Epidermal melanocyte (primary cell): ENCODE measurements at regions not wholly inside any gene's neighbourhood (a gene's known extent, or its start where the extent isn't known, plus 50 kb on each side); places are given as distances from the start of the nearest gene placed in this dataset.
"Not testable (repeated sequence)": the region's sequence is repeated elsewhere in the genome, so short reads cannot be mapped to it uniquely, and the experiment has no call there.

Experiments
- DNase-seq: peaks from one replicate; pipeline ENCODE4 v3.0.0; 2011; ENCODE audit warnings: low spot score; ENCODE audit not compliant: insufficient read length

DNA sequence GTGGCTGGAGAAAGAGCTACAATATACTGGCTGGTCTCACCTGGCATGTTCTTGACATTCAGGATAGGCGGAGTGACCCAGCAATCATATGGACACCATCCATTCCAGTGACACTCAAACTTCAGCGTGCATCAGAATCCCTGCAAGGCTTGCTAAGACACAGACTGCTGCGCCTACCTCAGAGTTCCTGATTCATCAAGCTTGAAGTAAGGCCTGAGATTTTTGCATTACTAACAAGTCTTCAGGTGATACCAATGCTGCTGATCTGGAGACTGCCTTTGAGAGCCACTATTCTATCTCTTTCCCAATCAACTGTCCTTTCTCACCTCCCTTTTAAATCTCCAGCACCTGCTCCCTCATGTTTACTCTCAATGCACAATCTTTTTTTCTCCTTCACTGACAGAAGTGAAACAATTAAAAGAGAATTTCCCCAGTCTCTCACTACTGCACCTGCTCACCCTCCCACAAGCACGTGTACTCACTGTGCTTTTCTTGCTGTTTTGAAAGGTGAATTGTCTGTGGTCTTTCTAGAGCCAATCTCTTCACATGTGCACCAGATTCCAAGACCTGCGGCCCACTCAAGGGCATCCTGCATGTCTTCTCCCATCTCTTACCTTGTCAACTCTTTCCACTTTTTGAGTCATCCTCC, 519.2 kb downstream of the TTLL7 start:
- DNase-seq: not testable (repeated sequence)

DNA sequence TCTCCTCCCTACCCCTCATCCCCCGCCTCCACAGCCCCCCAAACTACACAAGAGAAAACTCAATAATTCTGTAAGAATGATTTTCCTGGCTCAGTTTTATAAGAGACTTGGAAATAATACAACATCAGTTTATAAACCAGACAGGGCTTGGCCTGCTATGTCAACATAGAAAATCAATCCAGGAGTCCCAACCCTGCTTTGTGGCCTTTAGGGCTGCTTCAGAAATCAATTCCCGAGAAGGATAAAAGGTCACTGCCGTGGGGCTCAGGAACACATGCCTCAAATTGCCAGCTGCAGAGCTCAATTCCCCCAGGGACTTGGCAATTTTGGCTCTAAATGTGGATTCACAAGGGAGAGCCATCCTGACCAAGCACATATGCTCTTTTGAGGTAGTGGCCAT, 520.8 kb downstream of the TTLL7 start:
- DNase-seq: not testable (repeated sequence)

DNA sequence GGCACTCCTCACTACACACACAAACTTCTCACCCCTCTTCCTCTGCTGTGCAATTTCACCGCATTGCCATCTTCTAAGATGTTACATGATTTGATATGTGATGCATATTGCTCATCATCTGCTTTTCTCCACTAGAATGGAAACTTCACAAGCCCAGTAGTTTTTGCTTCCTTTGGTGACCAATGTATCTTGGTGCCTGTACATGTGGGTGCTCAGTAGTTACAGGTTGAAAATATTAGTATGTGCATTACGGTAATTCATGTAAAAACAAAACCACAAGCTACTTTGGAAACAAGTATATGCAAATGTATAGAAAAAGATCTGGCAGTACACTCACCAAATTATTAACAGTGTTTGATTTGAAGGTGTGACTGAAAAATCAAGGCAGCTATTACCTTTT, 522.4 kb downstream of the TTLL7 start:
- DNase-seq: not testable (repeated sequence)

DNA sequence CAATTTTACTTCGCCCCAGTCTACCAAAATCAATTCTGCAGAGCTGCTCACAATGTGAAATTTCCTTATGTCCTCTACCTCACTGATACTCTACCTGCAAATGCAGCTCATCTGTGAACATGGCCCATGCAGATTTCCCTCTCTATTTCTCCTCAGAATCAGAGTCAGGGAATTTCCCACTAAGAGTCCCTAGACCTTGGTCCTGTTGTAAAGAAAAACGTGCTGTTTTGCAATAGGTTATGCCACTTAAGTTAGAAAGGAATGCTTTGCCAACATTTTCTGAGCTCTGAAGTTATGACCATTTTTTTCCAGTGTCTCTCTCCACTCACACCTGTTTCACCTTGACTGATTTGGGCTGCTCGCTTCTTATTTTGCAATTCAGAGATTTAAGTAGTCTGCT, 524.0 kb downstream of the TTLL7 start:
- DNase-seq: not testable (repeated sequence)

DNA sequence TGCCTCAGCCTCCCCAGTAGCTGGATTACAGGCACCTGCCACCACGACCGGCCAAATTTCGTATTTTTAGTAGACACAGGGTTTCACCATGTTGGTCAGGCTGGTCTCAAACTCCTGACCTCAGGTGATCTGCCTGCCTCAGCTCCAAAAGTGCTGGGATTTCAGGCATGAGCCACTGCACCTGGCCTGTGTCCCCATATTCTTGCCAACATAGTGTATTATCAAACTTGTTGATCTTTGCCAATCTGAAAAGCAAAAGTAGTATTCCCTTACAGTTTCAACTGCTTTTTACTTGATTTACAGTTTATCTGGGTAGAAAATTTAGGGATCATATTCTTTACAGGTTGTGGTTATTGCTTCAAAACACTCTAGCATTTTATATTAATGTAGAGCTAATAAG, 524.9 kb downstream of the TTLL7 start:
- not testable (repeated sequence) for DNase-seq

DNA sequence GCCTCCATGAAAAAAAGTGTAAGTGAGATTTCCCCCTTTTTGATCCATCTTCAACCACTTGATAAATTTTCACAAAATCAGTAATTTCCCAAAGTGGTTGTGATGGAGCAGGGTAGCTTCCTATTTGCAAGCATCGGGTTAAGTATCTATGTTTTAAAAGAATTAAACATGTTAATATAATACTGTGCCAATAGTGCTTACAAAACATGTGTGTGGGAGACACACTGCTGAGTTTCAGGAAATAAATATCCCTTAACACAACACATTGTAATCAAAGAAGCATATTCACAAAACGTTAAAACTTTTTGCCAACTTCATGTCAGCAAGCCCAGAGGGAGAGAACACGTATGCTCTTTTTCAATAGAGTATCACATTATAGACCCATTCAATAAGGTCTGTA, 526.9 kb downstream of the TTLL7 start:
- DNase-seq: not testable (repeated sequence)

DNA sequence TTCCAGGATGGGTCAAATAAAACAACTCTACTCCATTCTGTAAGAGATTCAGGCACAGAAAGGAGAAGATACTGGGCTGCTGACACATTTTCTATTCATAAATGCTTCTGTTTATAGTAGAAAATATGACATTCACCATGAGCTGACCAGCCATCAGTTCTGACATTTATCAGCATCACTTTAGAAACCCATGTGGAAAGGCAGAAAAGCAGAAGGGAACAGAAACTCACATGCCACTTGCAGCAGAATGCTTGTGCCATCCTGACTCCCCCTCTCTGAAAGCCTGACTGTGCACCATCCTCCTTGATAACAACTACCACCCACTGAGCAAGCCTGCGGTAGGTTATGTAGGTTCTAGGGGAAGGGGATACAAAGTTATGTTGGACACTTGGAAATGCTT, 527.7 kb downstream of the TTLL7 start:
- not testable (repeated sequence) for DNase-seq

DNA sequence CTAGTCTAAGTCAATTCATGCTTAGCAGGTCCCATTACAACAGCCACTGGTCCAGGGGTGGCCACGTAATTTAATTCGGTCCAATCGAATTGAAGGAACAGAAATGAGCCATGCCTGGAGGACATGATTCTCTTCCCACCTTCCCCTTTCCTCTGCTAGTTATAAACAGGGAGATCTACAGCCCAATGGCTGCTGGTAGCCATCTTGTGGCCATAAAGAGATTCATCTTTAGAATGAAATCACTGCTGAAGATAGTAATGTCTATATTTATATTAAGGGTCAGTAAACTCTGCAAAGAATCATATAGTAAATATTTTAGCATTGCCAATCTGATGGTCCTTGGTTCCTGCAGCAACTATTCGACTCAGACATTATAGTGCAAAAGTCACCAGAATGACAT, 530.6 kb downstream of the TTLL7 start:
- not testable (repeated sequence) for DNase-seq

DNA sequence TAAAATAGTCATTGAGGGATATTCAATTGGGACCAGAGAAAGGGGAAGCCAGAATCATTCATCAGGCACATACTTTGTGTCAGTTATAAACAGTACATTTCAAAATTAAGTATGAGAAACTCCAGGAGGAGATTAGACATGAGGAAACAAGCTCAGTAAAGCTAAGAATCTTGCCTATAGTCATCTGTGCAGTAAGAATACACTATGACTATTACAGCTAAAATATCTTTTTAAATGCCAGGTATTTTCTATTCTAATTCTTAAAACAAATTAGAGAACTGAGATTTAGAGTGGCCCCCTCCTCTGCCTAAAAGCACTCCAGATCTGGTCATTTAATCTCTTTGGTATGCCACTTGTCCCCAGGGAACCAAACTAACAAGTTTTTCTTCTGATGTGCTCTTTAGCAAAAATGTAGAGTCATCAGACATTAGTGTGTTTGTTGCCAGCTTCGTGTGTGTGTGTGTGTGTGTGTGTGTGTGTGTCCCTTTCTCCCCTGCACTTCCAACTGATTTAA, 541.1 kb downstream of the TTLL7 start:
- DNase-seq: not testable (repeated sequence)

DNA sequence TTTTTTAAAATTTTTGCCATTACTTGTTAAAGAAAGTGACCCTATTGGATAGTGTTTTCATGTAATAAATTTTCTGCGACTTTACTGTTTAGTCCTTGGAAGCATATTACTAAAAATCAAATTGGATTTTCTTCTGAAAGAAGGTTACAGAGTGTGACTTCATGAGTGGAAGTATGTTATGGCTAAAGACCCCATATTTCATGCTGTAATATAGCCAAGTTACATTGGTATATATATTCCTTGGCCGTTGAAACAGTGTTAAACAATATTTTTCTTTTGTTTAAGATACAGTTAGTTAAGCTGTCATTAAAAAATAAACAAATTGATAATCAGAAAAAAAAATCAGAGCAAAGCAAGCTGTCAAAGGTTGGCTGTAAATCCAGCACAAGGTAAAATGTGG, 541.7 kb downstream of the TTLL7 start:
- not testable (repeated sequence) for DNase-seq

DNA sequence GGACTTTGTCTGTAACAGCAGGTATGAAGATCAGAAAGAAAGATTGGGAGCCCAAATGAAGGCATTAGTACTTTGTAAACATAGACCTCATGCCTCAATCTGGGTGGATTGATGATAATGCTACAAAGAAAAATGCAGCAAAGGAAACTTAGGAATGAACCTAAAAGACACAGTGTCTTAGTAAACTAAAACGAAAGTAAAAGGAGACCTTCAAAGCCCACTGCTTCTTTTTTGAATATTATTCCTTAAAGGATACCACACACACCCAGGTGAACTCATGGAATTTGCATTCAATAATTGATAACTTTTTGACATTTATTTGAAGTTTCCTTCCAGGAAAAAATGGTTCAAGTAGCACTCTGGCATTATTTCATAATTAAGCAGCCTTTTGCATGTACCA, 543.2 kb downstream of the TTLL7 start:
- DNase-seq: not testable (repeated sequence)

DNA sequence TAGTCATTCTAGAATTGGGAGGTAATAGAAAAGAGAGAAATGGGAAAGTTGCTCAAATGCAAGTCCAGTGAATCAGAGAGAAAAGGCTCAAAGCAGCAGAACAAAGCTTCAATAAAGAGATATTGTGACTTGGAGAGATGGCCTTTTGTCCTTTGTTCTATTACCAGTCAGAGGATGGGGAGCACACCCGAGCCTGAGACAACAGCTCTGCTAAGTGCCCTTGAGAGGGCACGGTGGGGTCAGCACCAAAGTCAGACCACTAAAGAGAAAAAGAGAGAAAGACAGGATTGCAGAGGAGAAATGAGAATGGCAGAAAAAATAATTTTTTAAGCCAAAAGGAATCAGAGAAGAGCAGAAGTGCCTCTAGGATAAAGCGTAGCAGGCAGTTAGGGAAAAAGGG, 553.1 kb downstream of the TTLL7 start:
- not testable (repeated sequence) for DNase-seq

DNA sequence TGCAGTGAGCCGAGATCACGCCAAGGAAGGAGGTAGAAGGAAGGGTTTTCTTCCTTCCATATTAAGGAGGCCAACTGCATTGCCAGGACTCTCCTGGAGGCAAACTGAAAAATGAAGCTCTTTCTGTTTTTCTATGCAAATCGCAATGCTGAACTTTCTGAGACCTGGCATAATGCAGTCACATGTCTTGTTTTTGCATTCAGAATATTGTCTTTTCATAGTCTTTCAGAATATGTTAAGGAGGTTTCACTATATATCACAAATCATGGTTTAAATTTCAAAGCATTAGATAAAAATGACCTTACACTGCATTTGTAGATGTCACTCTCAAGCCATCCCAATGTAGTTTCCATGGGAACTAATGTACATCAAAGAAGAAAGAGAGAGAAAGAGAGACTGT, 556.5 kb downstream of the TTLL7 start:
- DNase-seq: not testable (repeated sequence)

DNA sequence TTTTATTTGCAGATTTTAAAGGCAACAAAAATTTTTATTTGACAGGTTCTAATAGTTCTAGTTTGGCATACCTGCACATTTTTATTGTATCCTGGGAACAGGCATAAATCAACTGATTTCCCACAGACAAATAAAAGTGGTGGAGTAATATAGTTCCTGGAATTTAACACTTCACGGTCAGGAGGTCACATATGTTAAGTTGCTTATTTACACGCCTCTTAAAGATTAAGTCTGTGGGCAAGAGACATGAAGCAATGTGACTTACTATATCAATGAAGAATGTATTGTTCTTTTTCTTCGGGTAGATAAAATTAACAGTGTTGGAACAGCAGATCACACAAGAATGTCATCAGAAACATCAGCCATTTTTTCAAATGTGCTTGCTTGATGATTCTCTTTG, 558.3 kb downstream of the TTLL7 start:
- DNase-seq: not testable (repeated sequence)

DNA sequence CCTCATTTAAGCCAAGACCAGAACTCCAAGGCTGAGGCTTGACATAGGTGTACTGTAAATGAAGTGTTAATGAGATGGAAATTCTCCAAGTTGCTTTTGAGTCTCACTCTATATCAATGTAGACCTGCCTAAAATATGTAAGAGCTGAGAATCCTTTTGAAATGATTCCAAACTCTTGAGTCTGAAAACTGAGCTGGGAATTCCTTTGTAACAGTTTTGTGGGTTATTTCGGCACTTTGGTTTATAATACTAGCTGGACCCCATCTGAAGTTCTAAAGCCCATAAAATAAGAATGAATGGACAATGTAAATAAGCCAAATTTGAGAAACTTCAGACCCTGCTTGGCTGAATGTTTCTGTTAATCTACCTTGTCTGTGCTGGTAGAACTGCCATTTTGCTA, 558.9 kb downstream of the TTLL7 start:
- not testable (repeated sequence) for DNase-seq

DNA sequence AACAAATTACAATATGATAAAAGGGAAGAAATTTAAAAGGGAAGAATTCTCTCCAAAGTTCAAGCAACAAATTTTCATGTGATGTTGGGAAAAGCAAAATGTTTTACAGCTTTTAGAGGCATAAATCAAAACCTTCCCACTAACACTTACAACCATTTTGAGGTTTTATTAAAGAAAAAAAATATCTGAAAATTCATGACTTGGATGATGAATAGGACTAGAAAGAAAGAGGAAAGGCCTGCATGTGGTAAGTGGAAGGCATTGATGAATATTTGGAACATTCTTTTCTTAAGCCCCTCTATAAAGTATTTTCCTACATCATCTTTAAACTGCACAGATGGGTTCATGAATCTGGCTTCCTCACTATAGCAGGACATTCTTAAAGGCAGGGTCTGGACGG, 560.6 kb downstream of the TTLL7 start:
- not testable (repeated sequence) for DNase-seq

DNA sequence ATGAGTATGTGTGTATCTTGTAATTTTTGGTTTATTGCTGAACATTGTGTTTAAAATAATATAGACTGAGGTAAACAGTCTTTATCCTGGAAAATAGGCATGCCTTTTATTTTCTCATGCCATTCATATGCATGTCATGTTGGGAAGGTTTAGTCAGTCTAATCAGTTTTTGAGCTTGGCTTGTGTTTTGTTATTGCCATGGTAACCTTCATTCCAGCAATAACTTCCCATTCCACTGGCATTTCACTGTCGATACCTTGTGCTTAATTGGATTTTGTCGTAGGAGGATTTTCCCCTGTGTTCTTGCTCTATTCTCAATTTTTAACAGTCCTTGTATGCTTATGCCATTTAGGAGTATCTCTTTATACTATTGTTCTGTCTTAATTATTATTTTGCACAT, 563.6 kb downstream of the TTLL7 start:
- not testable (repeated sequence) for DNase-seq

DNA sequence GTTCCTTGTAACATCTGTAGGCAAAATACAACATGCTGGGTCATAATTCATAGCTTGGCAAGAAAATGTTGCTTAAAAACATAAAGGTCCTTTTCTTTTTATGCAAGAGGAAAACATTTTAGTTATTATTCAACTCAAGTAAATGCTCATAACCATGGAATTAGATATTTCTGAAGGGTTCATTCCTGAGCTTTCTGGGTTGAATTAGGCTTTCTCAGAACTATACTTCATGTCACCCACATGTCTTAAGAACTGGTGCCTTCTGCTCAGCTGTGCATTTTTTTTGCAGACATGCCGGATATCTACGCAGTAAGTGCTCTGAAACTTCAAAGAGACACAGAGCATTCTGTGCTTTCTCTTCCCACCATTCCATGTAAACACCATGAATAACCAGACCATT, 571.4 kb downstream of the TTLL7 start:
- DNase-seq: not testable (repeated sequence)

DNA sequence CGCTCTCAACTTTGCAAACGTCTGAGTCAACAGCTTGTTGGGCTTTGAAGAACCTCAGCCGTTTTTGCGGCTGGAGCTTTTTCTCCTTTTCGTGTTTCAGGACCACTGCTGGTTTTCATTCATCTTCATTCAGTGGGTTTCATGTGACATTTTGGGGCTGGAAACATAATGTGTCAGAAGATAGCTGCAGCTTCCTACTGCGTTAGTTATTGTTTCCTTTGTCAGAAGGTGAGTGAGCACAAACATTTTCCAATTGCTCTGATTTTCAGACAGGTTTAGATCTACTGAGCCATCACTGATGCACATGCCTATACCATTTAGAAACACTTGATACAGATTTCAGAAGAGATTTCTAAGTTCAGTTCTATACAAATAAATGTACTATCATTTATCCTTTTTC, 575.5 kb downstream of the TTLL7 start:
- not testable (repeated sequence) for DNase-seq

DNA sequence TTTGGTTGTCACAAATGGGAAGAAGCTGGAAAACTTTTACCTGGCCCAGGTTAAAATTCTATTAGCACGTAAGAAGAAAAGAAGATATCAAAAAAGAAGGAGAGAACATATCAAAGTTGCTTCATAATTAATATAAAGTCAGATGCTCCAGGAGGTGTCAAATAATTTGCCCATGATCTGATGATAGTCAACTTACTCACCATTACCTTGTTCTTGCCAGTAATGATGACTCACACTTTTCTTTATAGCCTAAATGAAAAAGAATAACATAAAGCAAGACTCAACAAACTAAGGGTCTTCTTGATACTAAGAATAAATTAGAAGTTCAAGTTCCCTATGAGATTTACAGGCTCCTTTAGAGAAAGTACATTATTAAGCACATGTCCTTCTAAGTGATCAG, 580.4 kb downstream of the TTLL7 start:
- DNase-seq: no peak

DNA sequence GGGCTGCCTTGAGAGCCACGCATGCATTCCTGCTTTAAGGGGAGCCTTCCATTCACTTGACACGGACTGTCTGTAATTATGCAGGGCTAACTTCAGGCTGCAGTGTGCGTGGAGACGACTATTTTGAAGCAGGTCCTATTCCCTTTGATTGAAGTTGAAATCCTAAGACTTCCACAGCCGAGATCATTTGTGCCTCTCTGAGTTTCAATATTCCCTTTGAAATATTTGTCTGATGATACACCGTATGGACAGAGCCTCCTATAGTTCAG, 585.2 kb downstream of the TTLL7 start:
- DNase-seq: not testable (repeated sequence)

DNA sequence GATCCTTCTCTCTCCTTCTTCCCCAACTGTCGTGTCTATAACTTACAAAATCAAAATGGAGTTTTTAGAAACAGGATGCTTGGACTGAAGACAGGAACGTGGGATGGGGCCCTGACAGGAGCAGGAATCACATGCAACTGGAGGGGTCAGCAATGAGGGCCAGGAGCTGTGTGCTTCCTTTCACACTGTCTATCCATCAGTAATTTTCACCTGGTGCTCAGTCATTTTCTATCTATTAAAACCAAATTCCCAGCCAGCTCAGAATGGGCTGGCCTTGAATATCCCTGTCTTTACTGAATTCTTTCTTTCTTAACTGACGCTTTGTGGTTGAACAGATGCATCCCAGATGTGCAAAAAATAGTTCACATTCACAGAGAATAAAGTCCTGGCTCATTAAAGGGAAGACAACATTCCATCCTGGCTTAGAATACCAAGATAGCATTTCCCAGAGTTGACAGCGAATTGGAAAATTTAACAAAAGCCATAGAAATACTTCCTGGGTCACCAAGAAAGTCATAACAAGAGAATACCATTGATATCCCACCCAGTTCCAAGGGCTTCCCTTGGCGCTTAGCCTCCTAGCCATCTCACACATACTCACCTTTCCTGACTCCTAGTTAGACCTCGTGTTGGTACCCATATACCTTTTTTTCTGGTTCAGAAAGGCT, 588.1 kb downstream of the TTLL7 start:
- DNase-seq: not testable (repeated sequence)
